Hypothalamus (tissue), 51 donors: ENCODE measurements at regions not wholly inside any gene's neighbourhood (a gene's known extent, or its start where the extent isn't known, plus 50 kb on each side); places are given as distances from the start of the nearest gene placed in this dataset.

Experiments
- DNase-seq, 51 donors: peaks; one replicate each; lab custom pipeline; 2025; lab: John Stamatoyannopoulos, UW

GRCh38 chr10:78981257-78981969, 87.4 kb upstream of the ZMIZ1 start:
- no peak for DNase-seq

GRCh38 chr10:78981970-78982281, 86.8 kb upstream of the ZMIZ1 start:
- DNase-seq = peak in 3 of 51 donors; percentile 8 to 29 (median 19)

- DNase-seq = no peak
These were observed 86.0 kb upstream of the ZMIZ1 start for GRCh38 chr10:78982726-78983125.

GRCh38 chr10:78983608-78984007, 85.2 kb upstream of the ZMIZ1 start:
- no peak for DNase-seq

- DNase-seq = no peak
These were observed 82.6 kb upstream of the ZMIZ1 start for GRCh38 chr10:78985973-78986818.

GRCh38 chr10:78991187-78991586, 77.6 kb upstream of the ZMIZ1 start:
- no peak for DNase-seq

- DNase-seq = no peak
These were observed 76.4 kb upstream of the ZMIZ1 start for GRCh38 chr10:78992333-78992732.

GRCh38 chr10:78993261-78993945, 75.4 kb upstream of the ZMIZ1 start:
- no peak for DNase-seq

- no peak for DNase-seq
These were observed 72.6 kb upstream of the ZMIZ1 start for GRCh38 chr10:78995987-78996791.

- no peak for DNase-seq
These were observed 72.0 kb upstream of the ZMIZ1 start for GRCh38 chr10:78996792-78997129.

GRCh38 chr10:78997635-78998618, 70.8 kb upstream of the ZMIZ1 start:
- DNase-seq = no peak

GRCh38 chr10:79001082-79001885, 67.5 kb upstream of the ZMIZ1 start:
- no peak for DNase-seq

GRCh38 chr10:79002336-79002735, 66.4 kb upstream of the ZMIZ1 start:
- DNase-seq = no peak

- DNase-seq = no peak
These were observed 65.3 kb upstream of the ZMIZ1 start for GRCh38 chr10:79003183-79004100.

- no peak for DNase-seq
These were observed 64.5 kb upstream of the ZMIZ1 start for GRCh38 chr10:79004311-79004710.

GRCh38 chr10:79005126-79005810, 63.5 kb upstream of the ZMIZ1 start:
- DNase-seq = no peak

GRCh38 chr10:79007018-79007417, 61.7 kb upstream of the ZMIZ1 start:
- DNase-seq = no peak
